Body of pancreas (tissue), 4 donors: ENCODE measurements at regions not wholly inside any gene's neighbourhood (a gene's known extent, or its start where the extent isn't known, plus 50 kb on each side); places are given as distances from the start of the nearest gene placed in this dataset.

Experiments used
- ATAC-seq: fragments of 150-250 bp; one replicate; pipeline ENCODE4 v1.9.1; 2016
- DNase-seq, 4 donors: peaks; one replicate each; pipeline ENCODE4 v3.0.0-alpha.2; 2019
- H3K27ac ChIP-seq, 4 donors: fragments of 200-600 bp; sonication (generic); 1 replicate in 3 of 4; 2 replicates in 1 of 4; pipeline versions ENCODE4 v1.5.1 to v1.6.1; 2016 to 2019; ENCODE audit warnings: mild to moderate bottlenecking in 1 of 4, mixed read lengths in 1 of 4, moderate library complexity in 1 of 4
- H3K27me3 ChIP-seq, 2 donors: fragments of 200-600 bp; sonication (generic); one replicate each; pipeline ENCODE4 v1.6.0; 2016; ENCODE audit warnings: mild to moderate bottlenecking in 1 of 2
- H3K36me3 ChIP-seq, 2 donors: fragments of 200-600 bp; sonication (generic); replicated peaks in 1 of 2; 2 replicates each; pipeline ENCODE4 v1.5.1; 2016; ENCODE audit warnings: low read depth in 2 of 2; ENCODE audit not compliant: insufficient read depth in 1 of 2
- H3K4me1 ChIP-seq: fragments of 200-600 bp; sonication (generic); one replicate; pipeline ENCODE4 v1.6.0; 2016
- H3K4me3 ChIP-seq, 2 donors: fragments of 200-600 bp; sonication (generic); 1 replicate in 1 of 2; 2 replicates in 1 of 2; pipeline ENCODE4 v1.5.1; 2016 to 2019
- H3K9me3 ChIP-seq, 3 donors: fragments of 200-600 bp; sonication (generic); 1 replicate in 2 of 3; 2 replicates in 1 of 3; pipeline ENCODE4 v1.5.1; 2016
- CTCF ChIP-seq, 7 experiments: fragments of 450-650 bp in 4 of 7; fragments of 200-600 bp in 3 of 7; sonication (generic) in 3 of 7; IDR thresholded peaks; one replicate each; pipeline ENCODE4 v1.5.1; 2016 to 2019; ENCODE audit warnings: antibody characterized with exemption in 7 of 7
- POLR2A ChIP-seq, 3 donors: fragments of 450-650 bp; IDR thresholded peaks; one replicate each; pipeline ENCODE4 v1.6.1; 2016; ENCODE audit warnings: antibody characterized with exemption in 3 of 3, mild to moderate bottlenecking in 2 of 3
- WGBS, 2 donors: methylation state at CpG; one replicate each; pipeline ENCODE4 v1.1.5; 2017; 5-methylcytosine and 5-hydroxymethylcytosine counted together
- intact Hi-C: fragments of 100-400 bp; cut with DNase I; formaldehyde crosslinking; loops from one replicate; pipeline ENCODE4 v1.15.1; 2023

- no peak for ATAC-seq
- Histone ChIP-seq H3K9me3 (no peaks in the 10 kb centered on the region), H3K27ac (no peak overlapping the region), H3K27me3 (no peaks in the 10 kb centered on the region), H3K4me1 (no peaks in the 10 kb centered on the region), H3K4me3 (no peak overlapping the region), H3K36me3 (no peaks in the 10 kb centered on the region)
- 4 to 16% methylated on average over 2 of the region's 2 CpGs for WGBS, 2 donors
- TF ChIP-seq CTCF (IDR thresholded peaks at IDR 0.05) (no peak), POLR2A (IDR thresholded peaks at IDR 0.05) (no peak)
- intact Hi-C loops = no loop called here
- DNase-seq = no peak
Measured at GRCh38 chr12:78406828-78407227, 457.7 kb upstream of the SYT1 start.

GRCh38 chr12:78407722-78408121 is 456.9 kb upstream of the SYT1 start:
- H3K27ac ChIP-seq = no peak overlapping the region
- H3K36me3 ChIP-seq = no peaks in the 10 kb centered on the region
- no peak overlapping the region for H3K4me3 ChIP-seq
- H3K27me3 ChIP-seq = no peaks in the 10 kb centered on the region
- DNase-seq (no peak), ATAC-seq (no peak)
- TF ChIP-seq POLR2A (IDR thresholded peaks at IDR 0.05) (no peak), CTCF (IDR thresholded peaks at IDR 0.05) (no peak)
- no peaks in the 10 kb centered on the region for H3K9me3 ChIP-seq
- intact Hi-C loops = no loop called here
- 54 to 58% methylated on average over 2 of the region's 2 CpGs for WGBS, 2 donors
- no peaks in the 10 kb centered on the region for H3K4me1 ChIP-seq

GRCh38 chr12:78414071-78414470 is 450.5 kb upstream of the SYT1 start:
- TF ChIP-seq CTCF (IDR thresholded peaks at IDR 0.05) = no peak
- TF ChIP-seq POLR2A (IDR thresholded peaks at IDR 0.05) = no peak
- 81 to 88% methylated on average over 1 of the region's 1 CpG for WGBS, 2 donors
- intact Hi-C loops = no loop called here

GRCh38 chr12:78418919-78419318 is 445.7 kb upstream of the SYT1 start:
- Histone ChIP-seq H3K36me3 (no peaks in the 10 kb centered on the region), H3K9me3 (no peaks in the 10 kb centered on the region), H3K27ac (no peak overlapping the region), H3K4me3 (no peak overlapping the region), H3K4me1 (no peaks in the 10 kb centered on the region), H3K27me3 (no peaks in the 10 kb centered on the region)
- TF ChIP-seq CTCF (IDR thresholded peaks at IDR 0.05) (no peak), POLR2A (IDR thresholded peaks at IDR 0.05) (no peak)
- 29 to 53% methylated on average over 2 of the region's 2 CpGs for WGBS, 2 donors
- ATAC-seq (no peak), DNase-seq (no peak)
- intact Hi-C loops = no loop called here

More at GRCh38 chr12:78414071-78414470, 450.5 kb upstream of the SYT1 start:
- DNase-seq = no peak
- H3K4me1 ChIP-seq = no peaks in the 10 kb centered on the region
- no peaks in the 10 kb centered on the region for H3K27me3 ChIP-seq
- no peaks in the 10 kb centered on the region for H3K9me3 ChIP-seq
- no peak overlapping the region for H3K4me3 ChIP-seq
- no peak for ATAC-seq
- H3K27ac ChIP-seq = no peak overlapping the region
- H3K36me3 ChIP-seq = no peaks in the 10 kb centered on the region

- Histone ChIP-seq H3K27me3 (no peaks in the 10 kb centered on the region), H3K4me3 (no peak overlapping the region), H3K27ac (no peak overlapping the region), H3K9me3 (no peaks in the 10 kb centered on the region), H3K4me1 (no peaks in the 10 kb centered on the region), H3K36me3 (no peaks in the 10 kb centered on the region)
- ATAC-seq (no peak), DNase-seq (no peak)
- TF ChIP-seq POLR2A (IDR thresholded peaks at IDR 0.05) (no peak), CTCF (IDR thresholded peaks at IDR 0.05) (no peak)
- WGBS, 2 donors = 72 to 78% methylated on average over 3 of the region's 3 CpGs
- intact Hi-C loops = no loop called here
Measured at GRCh38 chr12:78419513-78419912, 445.1 kb upstream of the SYT1 start.
